ENCODE measurements at regions not wholly inside any gene's neighbourhood (a gene's known extent, or its start where the extent isn't known, plus 50 kb on each side); places are given as distances from the start of the nearest gene placed in this dataset.

- no peak for DNase-seq (ENCODE audit: low read depth, low spot score)
Measured at GRCh38 chr17:63126607-63127006, 160.6 kb downstream of the TANC2 start.

DNA sequence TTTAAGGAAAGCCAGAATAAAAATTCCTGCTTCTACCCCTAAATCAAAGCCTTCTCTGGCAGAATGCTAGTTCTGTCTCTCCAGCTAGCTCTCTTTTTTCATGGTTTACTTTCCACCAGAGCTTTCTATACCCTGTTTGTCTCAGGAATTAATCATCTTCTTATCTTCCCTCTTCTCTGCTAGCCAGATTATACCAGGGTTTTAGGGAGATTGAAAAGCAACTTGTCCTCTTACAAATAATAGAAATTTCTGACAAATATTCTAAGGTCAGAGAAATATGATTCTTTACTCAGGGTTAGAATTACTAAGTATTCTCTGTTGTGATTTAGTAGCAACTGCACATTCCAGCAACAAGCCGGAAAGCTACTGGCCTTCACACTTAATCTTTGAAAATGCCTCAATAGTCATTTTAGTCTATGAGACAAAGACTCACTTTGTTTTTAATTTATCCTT, 166.4 kb downstream of the TANC2 start:
- no peak for DNase-seq (ENCODE audit: low read depth, low spot score)

- DNase-seq (ENCODE audit: low read depth, low spot score): no peak
Measured at GRCh38 chr17:63133491-63133890, 167.5 kb downstream of the TANC2 start.

DNA sequence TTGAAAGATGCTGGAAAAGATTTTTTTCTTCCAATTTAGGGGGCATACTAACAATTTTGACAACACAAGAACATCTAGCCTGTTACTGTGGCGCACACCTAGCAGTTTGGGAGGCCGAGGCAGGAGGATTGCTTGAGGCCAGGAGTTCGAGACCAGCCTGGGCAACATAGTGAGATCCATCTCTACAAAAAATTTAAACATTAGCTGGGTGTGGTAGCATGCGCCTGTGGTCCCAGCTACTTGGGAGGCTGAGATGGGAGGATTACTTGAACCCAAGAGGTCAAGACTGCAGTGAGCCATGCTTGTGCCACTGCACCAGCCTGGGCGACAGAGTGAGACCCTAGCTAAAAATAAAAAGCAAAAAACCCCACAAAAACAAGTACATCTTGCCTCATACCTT, 168.8 kb downstream of the TANC2 start:
- DNase-seq (ENCODE audit: low read depth, low spot score): no peak

GRCh38 chr17:63136369-63137012, 170.5 kb downstream of the TANC2 start:
- DNase-seq (ENCODE audit: low read depth, low spot score): no peak

DNA sequence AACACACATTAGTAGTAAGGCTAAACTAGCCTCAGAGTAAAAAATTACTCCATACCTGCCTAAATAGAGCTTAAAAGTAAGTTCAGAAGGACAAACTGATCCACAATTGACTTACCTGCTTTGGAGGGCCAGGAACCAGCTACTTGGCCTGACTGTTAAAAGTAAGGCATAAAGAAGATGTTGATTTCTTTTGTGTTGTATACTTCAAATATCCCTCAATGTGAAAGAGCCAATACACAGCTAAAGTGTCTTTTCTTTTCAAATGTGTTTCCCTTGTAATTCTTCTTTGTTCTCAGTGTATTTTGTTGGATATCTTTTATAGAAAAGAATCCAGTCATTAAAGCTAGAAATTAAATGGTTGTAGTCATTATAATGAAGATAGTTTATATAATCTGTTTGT, 171.1 kb downstream of the TANC2 start:
- DNase-seq (ENCODE audit: low read depth, low spot score): no peak

DNA sequence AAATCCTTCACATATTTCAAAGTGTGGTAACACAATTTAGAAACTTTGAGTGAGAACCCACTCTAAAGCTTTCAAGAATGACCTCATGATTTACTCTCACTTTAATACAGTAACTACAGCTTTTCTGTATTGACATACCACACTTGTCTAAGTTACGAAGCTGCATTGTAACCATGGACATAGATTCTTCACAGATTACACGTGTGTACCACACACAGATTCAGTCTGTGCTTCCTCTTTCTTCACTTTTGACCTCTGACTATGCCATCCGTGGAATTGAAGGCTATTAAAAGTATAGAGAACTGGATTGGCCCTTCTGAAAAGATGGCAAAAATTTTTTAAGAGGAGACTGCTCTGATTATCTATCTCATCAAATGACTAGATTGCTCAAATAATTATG, 172.7 kb downstream of the TANC2 start:
- DNase-seq (ENCODE audit: low read depth, low spot score): no peak

GRCh38 chr17:63139356-63139755, 173.3 kb downstream of the TANC2 start:
- no peak for DNase-seq (ENCODE audit: low read depth, low spot score)

DNA sequence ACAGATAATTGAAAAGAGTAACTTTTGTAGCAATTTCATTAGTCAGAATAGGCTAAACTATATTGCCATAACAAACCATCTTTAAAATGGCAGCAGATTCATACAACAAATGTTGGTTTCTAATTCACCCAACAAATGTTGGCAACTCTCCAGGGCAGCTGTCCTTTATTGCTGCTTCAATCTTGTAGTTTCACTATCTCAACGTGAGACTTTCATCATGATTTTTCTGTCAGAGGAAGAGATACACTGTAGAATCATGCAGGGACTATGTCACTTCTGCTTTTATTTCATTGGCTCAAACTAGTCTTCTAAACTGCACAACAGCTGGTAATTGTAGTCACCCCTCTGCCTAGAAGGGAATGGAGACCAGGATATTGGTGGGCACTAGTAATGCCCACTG, 174.2 kb downstream of the TANC2 start:
- DNase-seq (ENCODE audit: low read depth, low spot score): no peak

GRCh38 chr17:63142836-63143235, 176.8 kb downstream of the TANC2 start:
- DNase-seq (ENCODE audit: low read depth, low spot score): no peak

DNA sequence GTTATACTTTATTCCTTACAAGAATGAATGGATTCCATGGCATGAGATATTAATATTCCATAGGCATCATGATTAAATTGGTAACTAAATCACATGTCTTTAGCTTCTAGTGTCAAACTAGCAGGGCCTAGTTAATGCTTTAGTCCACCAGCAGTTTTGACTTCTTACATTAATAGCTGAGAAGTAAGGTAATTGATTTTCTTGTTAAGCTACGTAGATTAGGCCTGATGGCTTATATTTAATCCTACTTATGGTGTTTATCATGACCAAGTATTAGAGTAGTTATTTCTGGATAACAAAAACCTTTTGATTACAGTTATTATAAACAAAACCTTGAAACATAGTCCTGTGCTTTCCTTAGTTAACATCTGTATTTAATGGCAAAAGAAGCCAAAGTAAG, 184.5 kb downstream of the TANC2 start:
- no peak for DNase-seq (ENCODE audit: low read depth, low spot score)

DNA sequence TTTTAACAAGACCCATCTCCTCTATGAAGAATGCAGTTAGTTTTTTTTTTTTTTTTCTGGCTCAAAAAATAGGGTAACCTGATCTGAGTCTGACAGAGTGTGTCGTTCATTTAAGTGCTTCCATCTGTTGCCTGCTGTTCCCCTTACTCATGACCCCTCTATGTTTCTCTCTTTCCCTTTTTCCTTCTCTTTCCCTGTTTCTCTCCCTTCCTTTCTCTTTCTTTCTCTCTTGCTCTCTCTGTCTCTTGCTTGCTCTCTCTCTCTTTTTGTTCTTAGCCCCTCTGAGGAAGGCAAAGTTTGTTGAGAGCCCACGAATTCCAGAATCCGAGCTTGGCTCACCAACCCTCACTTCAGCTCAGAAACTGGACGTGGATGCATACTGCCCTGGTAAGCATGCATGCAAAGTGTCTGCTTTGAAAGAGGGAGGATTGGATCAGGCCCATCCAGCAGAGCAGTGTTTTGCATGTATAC, 185.0 kb downstream of the TANC2 start:
- no peak for DNase-seq (ENCODE audit: low read depth, low spot score)

DNA sequence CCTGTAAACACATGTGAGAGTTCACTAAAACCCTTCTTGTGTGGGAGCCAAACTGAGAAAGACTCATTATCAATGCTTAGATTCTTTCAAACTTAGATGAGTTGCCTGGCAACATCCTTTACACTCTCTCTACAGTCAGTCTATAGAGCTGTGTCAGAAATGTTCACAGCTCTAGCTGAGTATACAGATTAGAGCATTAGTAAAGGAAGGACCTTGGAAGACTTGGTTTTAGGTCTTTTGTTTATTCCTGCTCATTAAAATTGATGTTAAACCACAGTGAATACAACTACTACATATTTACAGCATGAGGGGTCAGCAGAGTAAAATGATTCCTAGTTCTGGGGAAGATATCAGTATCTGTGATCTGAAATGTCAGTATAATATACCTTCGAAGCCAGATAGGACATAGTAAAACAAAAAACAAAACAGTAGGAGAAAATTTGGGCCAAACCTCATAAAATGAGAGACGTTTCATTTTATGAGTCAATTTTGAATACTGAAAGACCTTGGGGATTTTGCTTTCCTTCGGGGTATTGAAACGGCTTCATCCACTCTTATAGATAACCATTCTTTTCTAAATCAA, 186.0 kb downstream of the TANC2 start:
- DNase-seq (ENCODE audit: low read depth, low spot score): no peak

DNA sequence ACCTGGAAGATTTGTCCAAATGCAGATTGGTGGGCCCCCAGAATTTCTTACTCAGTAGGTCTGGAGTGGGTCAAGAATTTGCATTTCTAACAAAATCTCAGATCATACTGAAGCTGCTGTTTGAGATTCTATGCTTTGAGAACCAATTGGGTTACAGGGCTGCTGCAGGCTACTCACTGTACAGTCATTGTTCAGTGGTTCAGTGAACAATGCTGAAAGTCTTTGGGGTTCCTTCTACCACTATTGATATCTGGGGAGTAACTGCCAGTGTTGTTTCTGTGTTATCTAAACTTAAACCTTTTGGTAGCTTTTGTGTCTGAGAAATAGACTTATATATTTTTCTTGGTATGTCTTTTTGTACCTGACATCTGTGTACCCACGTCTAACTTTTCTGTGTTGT, 187.5 kb downstream of the TANC2 start:
- no peak for DNase-seq (ENCODE audit: low read depth, low spot score)

GRCh38 chr17:63154586-63155244, 188.7 kb downstream of the TANC2 start:
- no peak for DNase-seq (ENCODE audit: low read depth, low spot score)

- DNase-seq (ENCODE audit: low read depth, low spot score): no peak
Measured at GRCh38 chr17:63156986-63157385, 191.0 kb downstream of the TANC2 start.

DNA sequence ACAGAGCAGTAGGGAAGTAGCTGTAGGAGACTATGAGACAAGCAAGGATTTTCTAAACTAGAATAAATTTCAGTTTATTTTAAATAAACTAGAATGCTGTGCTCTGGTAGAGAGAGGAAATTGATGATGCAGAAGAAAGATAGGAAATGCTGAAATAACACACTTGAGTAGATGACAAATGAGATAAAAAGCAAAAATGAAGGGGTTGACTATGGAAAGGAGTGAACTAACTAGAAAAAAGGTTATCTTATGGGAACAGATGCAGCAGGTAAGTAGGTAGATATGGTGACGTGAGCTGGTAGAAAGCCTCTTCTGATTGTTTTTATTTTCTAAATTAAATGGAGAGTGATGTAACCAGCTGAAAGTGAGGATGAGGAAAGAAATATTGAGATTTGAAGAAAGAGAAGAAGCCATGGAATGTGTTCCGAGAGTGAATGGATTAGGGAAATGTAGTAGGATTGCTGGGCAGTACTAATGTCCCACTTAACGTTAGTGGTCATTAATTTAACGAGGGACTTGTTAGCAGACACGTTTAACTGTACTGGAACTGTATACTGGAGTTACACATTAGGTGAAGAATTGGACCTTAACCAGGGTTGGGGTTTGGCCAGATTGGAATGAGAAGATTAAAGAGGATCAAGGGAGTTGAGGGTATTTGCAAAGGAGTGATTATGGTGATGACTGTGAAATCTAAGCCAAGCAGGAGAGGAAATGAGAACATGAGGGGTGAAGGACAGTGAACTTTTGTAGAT, 196.5 kb downstream of the TANC2 start:
- no peak for DNase-seq (ENCODE audit: low read depth, low spot score)

- no peak for DNase-seq (ENCODE audit: low read depth, low spot score)
Measured at GRCh38 chr17:63163158-63163520, 197.1 kb downstream of the TANC2 start.

- no peak for DNase-seq (ENCODE audit: low read depth, low spot score)
Measured at GRCh38 chr17:63165400-63165799, 199.4 kb downstream of the TANC2 start.

DNA sequence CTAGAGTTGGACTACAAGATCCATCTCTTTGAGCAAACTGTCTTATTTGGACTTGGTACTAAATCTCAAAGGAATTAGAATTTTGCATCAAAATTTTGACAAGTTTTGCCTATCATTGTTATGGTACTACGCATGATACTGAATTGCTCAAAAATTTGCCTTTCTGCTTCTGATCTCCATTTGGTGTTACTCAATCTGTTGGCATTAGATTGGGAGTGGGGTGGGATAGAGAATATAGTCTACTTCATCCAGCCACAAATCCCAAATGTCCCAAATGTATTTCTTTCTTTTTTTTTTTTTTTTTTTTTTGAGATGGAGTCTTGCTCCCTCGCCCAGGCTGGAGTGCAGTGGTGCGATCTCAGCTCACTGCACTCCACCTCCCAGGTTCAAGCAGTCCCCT, 204.8 kb downstream of the TANC2 start:
- no peak for DNase-seq (ENCODE audit: low read depth, low spot score)

GRCh38 chr17:63171428-63172393, 205.7 kb downstream of the TANC2 start:
- no peak for DNase-seq (ENCODE audit: low read depth, low spot score)
